Nephron (organoid): ENCODE measurements at regions not wholly inside any gene's neighbourhood (a gene's known extent, or its start where the extent isn't known, plus 50 kb on each side); places are given as distances from the start of the nearest gene placed in this dataset.

Source experiments
- H3K27ac Mint-ChIP-seq, 3 experiments: 2 replicates each; pipeline ENCODE4 v1.8.0; 2020; ENCODE audit warnings: mixed read lengths in 3 of 3, mild to moderate bottlenecking in 2 of 3, moderate library complexity in 1 of 3
- H3K27me3 Mint-ChIP-seq: 2 replicates; pipeline ENCODE4 v1.8.0; 2021; ENCODE audit warnings: low read depth, mild to moderate bottlenecking, moderate library complexity, mixed read lengths
- H3K36me3 Mint-ChIP-seq: 2 replicates; pipeline ENCODE4 v1.8.0; 2020; ENCODE audit warnings: low read depth, mixed read lengths
- H3K4me1 Mint-ChIP-seq: 2 replicates; pipeline ENCODE4 v1.8.0; 2020; ENCODE audit warnings: mixed read lengths
- H3K4me3 Mint-ChIP-seq, 3 experiments: 2 replicates each; pipeline ENCODE4 v1.8.0; 2020; ENCODE audit warnings: mild to moderate bottlenecking in 3 of 3, mixed read lengths in 3 of 3, moderate library complexity in 2 of 3
- H3K9me3 Mint-ChIP-seq: 2 replicates; pipeline ENCODE4 v1.8.0; 2020; ENCODE audit warnings: mixed read lengths
- CTCF ChIP-seq, 3 experiments: fragments of 200-600 bp; sonication (generic); IDR thresholded peaks; one replicate each; pipeline ENCODE4 v1.5.0; 2021; ENCODE audit warnings: antibody characterized with exemption in 3 of 3; ENCODE audit not compliant: unreplicated experiment in 3 of 3

DNA sequence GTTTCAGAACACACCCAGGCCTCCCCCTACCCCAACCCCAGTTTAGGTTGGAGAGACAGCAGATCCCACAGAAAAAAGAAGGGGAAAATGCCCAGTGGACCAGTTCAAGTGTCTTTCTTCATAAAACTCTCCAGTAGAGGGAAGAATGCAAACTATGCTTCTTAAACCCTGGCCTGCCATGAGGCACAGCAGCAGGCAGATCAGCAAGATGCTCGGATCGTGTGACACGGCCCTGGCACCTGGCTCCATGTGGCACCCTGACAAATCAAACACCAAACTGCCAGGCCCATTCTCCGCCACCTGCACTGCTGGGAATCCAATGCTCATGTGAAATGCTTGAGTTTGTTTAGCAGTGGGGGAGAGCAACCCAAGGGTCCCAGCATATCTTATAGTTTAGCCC lies 166.8 kb downstream of the SOX9 start:
- Mint-ChIP-seq H3K4me3 (no peak overlapping the region), H3K27ac (no peak overlapping the region), H3K9me3 (no peaks in the 10 kb centered on the region), H3K4me1 (no peaks in the 10 kb centered on the region), H3K27me3 (peaks cover 27% of the 10 kb centered on the region), H3K36me3 (no peaks in the 10 kb centered on the region)
- TF ChIP-seq CTCF (IDR thresholded peaks at IDR 0.05; ENCODE audit: unreplicated experiment in 3 of 3) = no peak

DNA sequence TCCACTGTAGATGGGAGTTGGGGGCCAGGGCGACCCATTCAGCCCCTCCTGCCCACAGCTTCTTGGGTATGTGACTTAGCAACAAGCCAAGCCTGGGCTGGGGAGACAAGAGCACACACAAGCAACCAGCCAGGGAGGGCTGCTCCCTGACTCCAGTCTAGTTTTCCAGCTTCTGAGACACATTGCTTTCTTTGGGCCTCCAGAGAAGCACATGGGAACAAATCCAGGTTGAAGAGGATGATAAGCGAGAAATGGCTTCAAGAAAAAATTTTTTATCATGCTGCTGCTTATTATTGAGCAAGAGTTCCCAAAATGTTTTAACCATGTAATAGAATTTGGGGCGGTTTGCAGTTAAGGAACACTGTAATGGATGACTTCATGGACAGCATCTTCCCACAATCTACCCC lies 173.7 kb downstream of the SOX9 start:
- H3K4me1 Mint-ChIP-seq = peaks cover 11% of the 10 kb centered on the region
- no peak overlapping the region for H3K27ac Mint-ChIP-seq
- H3K9me3 Mint-ChIP-seq = no peaks in the 10 kb centered on the region
- H3K36me3 Mint-ChIP-seq = no peaks in the 10 kb centered on the region
- peaks cover 31% of the 10 kb centered on the region for H3K27me3 Mint-ChIP-seq
- no peak for TF ChIP-seq CTCF (IDR thresholded peaks at IDR 0.05; ENCODE audit: unreplicated experiment in 3 of 3)
- H3K4me3 Mint-ChIP-seq = no peak overlapping the region

DNA sequence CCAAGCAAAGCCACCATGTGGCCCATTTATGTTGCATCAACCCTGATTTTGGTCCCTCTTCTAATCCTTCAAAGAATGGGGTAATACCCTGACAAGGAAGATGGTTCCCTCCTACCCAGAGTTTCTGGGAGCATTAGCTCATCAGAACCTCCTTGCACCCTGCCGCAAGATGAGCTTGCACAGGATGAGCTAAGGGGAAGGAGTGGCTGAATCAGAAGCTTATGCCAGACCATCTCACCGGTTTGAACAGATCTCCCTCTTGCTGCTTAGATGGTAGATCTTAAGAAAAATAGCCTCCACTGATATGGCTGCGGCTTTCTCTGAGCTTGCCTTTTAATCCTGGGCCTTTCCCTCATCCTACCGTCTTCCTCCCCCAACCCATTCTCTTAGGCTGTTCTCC lies 175.1 kb downstream of the SOX9 start:
- Mint-ChIP-seq H3K27me3 (peaks cover 37% of the 10 kb centered on the region), H3K4me3 (no peak overlapping the region), H3K36me3 (no peaks in the 10 kb centered on the region)

DNA sequence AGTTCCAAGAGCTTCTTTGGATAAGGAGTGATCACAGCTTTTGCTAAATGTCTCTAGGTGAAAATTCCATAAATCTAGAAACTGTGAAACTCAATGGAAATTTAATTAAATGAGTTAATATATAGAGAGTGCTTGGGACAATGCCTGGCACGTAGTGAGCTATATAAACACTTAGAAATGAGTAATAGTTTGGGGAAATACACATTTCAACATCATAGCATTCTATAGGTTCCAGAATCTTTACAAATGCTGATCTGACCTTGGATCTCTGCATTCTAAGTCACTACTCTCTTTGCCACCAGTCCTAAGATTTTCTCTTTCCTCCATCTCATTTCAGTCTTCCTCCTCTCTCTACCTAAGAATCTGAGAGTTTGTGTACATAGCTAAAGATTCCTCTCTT lies 175.6 kb downstream of the SOX9 start:
- H3K27ac Mint-ChIP-seq = no peak overlapping the region
- TF ChIP-seq CTCF (IDR thresholded peaks at IDR 0.05; ENCODE audit: unreplicated experiment in 3 of 3) = no peak
- peaks cover 37% of the 10 kb centered on the region for H3K27me3 Mint-ChIP-seq
- no peaks in the 10 kb centered on the region for H3K36me3 Mint-ChIP-seq
- H3K4me3 Mint-ChIP-seq = no peak overlapping the region
- peaks cover 11% of the 10 kb centered on the region for H3K4me1 Mint-ChIP-seq
- no peaks in the 10 kb centered on the region for H3K9me3 Mint-ChIP-seq

More for the DNA sequence above, 175.1 kb downstream of the SOX9 start:
- Mint-ChIP-seq H3K9me3 (no peaks in the 10 kb centered on the region), H3K4me1 (peaks cover 11% of the 10 kb centered on the region), H3K27ac (no peak overlapping the region)
- no peak for TF ChIP-seq CTCF (IDR thresholded peaks at IDR 0.05; ENCODE audit: unreplicated experiment in 3 of 3)

DNA sequence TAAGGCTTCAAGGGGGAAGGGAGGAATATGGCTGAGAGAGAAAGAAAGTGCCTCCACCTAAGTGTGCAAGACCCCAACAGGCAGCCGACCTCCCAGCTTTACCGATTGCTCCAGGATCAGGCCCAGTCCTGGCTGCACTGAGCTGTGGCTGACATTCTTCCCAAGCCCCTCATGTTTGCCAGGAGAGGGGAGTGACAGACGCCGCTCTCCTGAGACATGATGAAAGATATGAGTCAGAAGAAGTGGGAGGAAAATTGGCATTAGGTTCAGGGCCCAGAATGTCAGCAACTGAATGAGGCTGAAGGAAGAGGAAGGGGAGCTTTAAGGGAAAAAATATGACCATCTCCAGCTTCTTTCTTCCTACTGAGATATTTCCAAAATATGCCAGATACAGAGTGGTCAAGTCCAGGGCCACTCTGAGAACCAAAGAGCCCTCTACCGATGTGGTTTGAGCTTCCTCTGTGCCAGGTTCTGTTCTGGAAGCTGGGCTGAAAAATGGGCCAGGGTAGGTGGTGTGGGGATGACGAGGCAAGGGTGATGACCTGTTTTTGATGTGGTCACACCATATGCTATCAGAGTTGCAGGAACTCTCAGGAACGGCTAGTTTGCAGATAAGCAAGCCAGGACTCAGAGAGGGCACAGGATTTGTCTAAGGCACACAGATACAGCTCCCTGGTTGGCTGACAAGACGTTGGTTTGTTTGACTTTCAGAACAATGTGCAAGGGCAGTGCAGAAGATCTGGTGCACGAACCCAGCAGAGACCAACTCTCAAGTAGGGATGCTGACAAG lies 176.7 kb downstream of the SOX9 start:
- TF ChIP-seq CTCF (IDR thresholded peaks at IDR 0.05; ENCODE audit: unreplicated experiment in 3 of 3) = no peak
- H3K4me3 Mint-ChIP-seq = no peak overlapping the region
- peaks cover 44% of the 10 kb centered on the region for H3K27me3 Mint-ChIP-seq
- H3K9me3 Mint-ChIP-seq = no peaks in the 10 kb centered on the region
- H3K36me3 Mint-ChIP-seq = no peaks in the 10 kb centered on the region
- peaks cover 15% of the 10 kb centered on the region for H3K4me1 Mint-ChIP-seq
- no peak overlapping the region for H3K27ac Mint-ChIP-seq

DNA sequence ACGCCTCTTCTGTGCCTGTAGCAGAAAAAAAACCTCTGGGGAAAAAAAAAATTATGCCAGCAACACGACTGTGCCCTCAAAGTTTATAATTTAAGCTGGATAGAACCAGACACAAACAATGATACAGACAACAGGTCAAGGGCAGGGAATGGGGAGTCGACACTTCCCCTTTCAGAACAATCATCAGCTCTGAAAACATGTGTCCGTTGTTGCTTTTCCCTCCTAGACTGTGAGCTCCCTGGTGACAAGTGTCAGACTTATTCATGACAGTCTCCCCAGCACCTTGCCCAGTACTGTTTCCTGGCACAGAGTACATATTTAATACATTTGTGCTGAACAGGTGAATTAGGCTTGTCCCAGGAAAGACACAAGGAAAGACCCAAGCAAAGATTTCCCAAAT lies 178.3 kb downstream of the SOX9 start:
- H3K27me3 Mint-ChIP-seq = peaks cover 46% of the 10 kb centered on the region
- peaks cover 15% of the 10 kb centered on the region for H3K4me1 Mint-ChIP-seq
- H3K36me3 Mint-ChIP-seq = no peaks in the 10 kb centered on the region
- TF ChIP-seq CTCF (IDR thresholded peaks at IDR 0.05; ENCODE audit: unreplicated experiment in 3 of 3) = no peak
- H3K9me3 Mint-ChIP-seq = no peaks in the 10 kb centered on the region
- H3K27ac Mint-ChIP-seq = no peak overlapping the region
- H3K4me3 Mint-ChIP-seq = no peak overlapping the region
